Suprapubic skin (tissue), 4 donors: ENCODE measurements at regions not wholly inside any gene's neighbourhood (a gene's known extent, or its start where the extent isn't known, plus 50 kb on each side); places are given as distances from the start of the nearest gene placed in this dataset.

Experiments
- CTCF ChIP-seq, 2 donors: fragments of 200-600 bp in 1 of 2; fragments of 450-650 bp in 1 of 2; sonication (generic) in 1 of 2; IDR thresholded peaks; one replicate each; pipeline ENCODE4 v1.5.1; 2016 to 2019; ENCODE audit warnings: antibody characterized with exemption in 2 of 2, mild to moderate bottlenecking in 1 of 2, moderate library complexity in 1 of 2
- EP300 ChIP-seq: sonication (generic); formaldehyde crosslinking; IDR thresholded peaks from one replicate; pipeline ENCODE4 v1.6.1; 2017; ENCODE audit warnings: antibody characterized with exemption
- POLR2A ChIP-seq, 2 donors: fragments of 450-650 bp; IDR thresholded peaks; one replicate each; pipeline ENCODE4 v1.6.1; 2017; ENCODE audit warnings: antibody characterized with exemption in 2 of 2, mild to moderate bottlenecking in 2 of 2, moderate library complexity in 2 of 2
- POLR2AphosphoS5 ChIP-seq, 3 donors: sonication (generic); formaldehyde crosslinking; IDR thresholded peaks; one replicate each; pipeline ENCODE4 v1.6.1; 2017; ENCODE audit warnings: antibody characterized with exemption in 3 of 3

- no peak for TF ChIP-seq CTCF (IDR thresholded peaks at IDR 0.05)
- TF ChIP-seq POLR2AphosphoS5 (IDR thresholded peaks at IDR 0.05): no peak
- no peak for TF ChIP-seq POLR2A (IDR thresholded peaks at IDR 0.05)
- TF ChIP-seq EP300: no peak
These were observed 165.4 kb downstream of the KCNE4 start for GRCh38 chr2:223217373-223217772.
